Activated CD4-positive, CD25-positive, alpha-beta regulatory T cell (primary cell): ENCODE measurements at regions not wholly inside any gene's neighbourhood (a gene's known extent, or its start where the extent isn't known, plus 50 kb on each side); places are given as distances from the start of the nearest gene placed in this dataset.

Experiments
- DNase-seq, 4 experiments: peaks; one replicate each; lab custom pipeline; 2025; lab: John Stamatoyannopoulos, UW

DNA sequence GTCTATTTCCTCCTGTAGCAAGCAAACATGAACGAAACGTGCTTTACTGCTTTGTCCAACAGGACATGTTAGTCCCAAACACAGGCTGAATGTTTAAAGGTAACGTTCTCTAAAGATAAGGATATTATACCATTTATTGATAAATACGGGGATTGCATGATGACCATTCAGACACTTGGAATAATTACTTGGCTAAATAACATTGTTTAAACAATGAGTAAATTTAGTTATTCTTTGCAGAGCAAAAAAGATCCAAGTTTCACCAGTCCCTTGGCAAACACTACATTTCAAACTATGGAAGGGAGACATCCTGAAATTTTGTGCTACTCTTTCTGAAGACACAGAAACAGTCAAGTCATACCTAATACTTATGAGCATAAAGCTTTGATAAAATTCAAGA lies 88.0 kb downstream of the ZNF280B start:
- DNase-seq = no peak

GRCh38 chr22:22421392-22421791 lies 87.2 kb downstream of the ZNF280B start:
- DNase-seq = no peak

GRCh38 chr22:22422629-22423112 lies 85.9 kb downstream of the ZNF280B start:
- DNase-seq = peak; percentile 25 to 49 (median 42)

DNA sequence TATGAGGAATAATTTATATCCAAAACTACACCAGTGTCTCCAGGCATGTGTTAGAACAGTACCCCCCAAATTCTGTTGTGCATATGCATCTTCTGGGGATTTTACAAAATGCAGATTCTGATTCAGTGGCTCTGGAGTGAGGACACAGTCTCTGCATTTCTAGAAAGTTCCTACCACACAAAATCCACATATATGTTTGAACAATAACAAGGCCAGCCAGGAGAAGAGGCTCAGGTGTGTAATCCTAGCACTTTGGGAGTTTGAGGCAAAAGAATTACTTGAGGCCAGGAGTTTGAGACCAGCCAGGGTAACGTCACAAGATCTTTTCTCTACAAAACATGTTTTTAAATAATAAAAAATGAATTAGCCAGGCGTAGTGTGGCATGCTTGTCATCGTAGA lies 84.9 kb downstream of the ZNF280B start:
- no peak for DNase-seq

GRCh38 chr22:22424210-22424800 lies 84.2 kb downstream of the ZNF280B start:
- no peak for DNase-seq

DNA sequence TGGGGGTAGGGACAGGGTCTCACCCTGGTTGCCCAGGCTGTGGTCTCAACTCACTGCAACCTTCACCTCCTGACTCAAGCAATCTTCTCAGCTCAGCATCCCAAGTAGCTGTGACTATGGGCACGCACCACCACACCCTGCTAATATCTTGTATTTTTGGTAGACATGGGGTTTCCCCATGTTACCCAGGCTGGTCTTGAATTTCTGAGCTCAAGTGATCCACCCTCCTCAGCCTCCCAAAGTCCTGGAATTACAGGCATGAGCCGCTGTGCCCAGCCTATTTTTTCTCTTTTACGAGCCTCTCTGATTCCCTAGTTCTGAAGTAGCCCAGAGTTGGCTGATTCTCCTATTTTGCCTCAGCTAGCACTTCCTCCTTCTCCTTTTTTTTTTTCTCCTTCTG lies 83.6 kb downstream of the ZNF280B start:
- DNase-seq = no peak

DNA sequence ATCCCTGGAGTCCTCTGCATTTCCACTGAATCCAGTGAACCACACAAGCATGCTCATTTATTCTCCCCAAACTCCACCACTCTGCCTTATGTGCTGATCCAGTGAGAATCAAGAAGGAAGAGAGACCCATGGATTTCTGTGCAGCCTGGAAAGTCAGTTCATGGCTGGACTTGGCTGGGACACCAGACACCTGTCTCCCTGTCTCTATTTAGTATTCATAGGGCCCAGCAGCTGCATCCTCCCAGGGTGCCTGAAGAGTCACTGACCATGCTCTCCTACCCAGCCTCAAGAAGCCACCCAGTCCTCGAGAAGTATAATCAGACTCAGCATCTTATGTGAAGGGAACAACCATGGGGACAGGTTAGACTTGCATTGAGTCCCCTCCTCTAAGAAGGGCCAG lies 83.2 kb downstream of the ZNF280B start:
- DNase-seq = no peak

- DNase-seq = no peak
Observed at GRCh38 chr22:22425783-22426624, 82.5 kb downstream of the ZNF280B start.

DNA sequence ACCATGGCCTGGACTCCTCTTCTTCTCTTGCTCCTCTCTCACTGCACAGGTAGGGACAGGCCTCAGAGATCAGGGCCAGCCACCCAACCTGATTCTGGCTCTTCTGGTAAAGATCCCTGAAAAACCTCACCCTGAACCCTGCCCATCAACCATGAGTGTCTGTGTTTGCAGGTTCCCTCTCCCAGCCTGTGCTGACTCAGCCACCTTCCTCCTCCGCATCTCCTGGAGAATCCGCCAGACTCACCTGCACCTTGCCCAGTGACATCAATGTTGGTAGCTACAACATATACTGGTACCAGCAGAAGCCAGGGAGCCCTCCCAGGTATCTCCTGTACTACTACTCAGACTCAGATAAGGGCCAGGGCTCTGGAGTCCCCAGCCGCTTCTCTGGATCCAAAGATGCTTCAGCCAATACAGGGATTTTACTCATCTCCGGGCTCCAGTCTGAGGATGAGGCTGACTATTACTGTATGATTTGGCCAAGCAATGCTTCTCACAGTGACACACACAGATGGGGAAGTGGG lies 80.9 kb downstream of the ZNF280B start:
- no peak for DNase-seq

- no peak for DNase-seq
Observed at GRCh38 chr22:22428222-22429098, 80.1 kb downstream of the ZNF280B start.

GRCh38 chr22:22429369-22430108 lies 79.0 kb downstream of the ZNF280B start:
- no peak for DNase-seq

DNA sequence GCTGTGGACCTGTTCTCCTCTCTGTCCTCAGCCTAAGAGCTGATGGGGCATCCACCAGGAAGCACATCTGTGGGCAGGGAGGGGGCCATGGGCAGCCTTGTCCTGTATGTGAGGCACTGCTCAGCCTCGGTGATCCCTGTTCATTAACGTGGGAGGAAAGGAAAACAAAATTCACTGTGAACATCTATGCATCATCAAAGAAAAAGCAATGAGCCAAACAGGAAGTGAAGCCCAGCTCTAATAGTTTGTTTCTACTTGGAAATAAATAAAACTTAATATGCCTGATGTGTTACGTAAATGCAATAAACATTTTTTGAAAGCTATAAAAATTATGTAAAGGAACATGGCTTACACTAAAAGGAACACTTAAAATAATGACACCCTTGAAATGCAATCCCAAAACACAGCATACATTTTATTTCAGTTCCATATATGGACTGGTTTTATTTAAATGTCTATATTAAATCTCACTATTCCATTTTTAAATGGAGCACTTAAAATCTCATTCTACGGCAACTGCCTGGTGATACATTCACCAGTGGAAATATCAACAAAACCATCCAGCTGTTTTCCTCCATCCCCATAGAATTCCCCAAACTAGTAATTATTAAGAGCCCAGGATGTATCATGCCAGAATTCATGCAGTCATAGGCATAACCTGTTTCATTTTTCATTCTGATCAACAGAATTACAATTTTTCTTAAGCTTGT lies 78.3 kb downstream of the ZNF280B start:
- no peak for DNase-seq

DNA sequence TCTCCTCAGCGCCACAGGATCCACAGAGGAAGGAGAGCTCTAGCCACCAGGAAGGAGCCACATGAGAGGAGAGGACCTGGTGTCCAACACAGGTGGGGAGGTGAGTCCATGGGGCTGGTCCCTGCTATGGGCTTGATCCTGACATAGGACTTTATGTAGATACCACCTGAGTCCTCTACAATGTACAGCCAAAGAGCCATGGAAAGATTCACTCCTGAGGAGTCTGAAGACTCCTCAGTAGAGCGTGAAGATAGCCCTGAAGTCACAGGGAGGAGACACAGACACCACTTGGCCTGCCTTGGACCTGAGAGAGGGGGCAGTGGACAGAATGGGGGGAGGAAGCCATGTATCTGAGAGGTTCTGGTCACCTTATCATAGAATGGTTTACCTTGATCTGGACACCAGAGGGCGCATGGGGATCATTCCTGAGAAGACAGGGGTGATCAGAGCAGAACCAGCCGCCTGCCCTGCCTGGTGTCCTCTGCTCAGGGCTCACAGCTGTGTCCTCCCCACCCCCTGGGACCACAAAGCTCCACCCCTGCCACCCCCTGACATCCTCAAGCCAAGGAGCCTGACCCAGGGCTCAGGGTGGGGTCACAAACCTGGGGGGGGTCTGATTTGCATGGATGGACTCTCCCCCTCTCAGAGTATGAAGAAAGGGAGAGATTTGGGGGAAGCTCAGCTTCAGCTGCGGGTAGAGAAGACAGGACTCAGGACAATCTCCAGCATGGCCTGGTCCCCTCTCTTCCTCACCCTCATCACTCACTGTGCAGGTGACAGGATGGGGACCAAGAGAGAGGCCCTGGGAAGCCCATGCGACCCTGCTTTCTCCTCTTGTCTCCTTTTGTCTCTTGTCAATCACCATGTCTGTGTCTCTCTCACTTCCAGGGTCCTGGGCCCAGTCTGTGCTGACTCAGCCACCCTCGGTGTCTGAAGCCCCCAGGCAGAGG lies 77.0 kb downstream of the ZNF280B start:
- peak; percentile 30 to 41 (median 33) for DNase-seq

- DNase-seq = no peak
Observed at GRCh38 chr22:22432479-22432878, 76.1 kb downstream of the ZNF280B start.

DNA sequence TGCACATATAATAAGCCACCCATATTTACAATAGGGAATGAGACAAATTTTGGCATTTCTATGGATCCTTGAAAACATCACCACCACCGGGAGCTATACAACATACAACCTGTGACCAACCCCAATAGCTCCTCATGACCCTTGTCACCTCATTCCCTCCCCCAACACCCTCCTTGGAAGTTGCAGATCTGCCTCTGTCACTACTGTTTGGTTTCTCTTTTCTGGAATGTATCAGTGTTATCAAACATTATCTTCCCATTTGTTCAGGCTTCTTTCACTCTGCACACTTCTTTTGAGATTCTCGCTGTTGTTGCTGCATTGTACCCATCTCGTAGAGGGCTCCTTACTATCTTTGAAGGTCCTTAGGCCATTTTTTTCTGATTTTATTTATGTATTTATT lies 75.6 kb downstream of the ZNF280B start:
- DNase-seq = no peak

GRCh38 chr22:22433770-22434169 lies 74.8 kb downstream of the ZNF280B start:
- DNase-seq = no peak
